ENCODE measurements at regions not wholly inside any gene's neighbourhood (a gene's known extent, or its start where the extent isn't known, plus 50 kb on each side); places are given as distances from the start of the nearest gene placed in this dataset.

GRCh38 chr2:182553483-182553882, 126.6 kb upstream of the PDE1A start:
- Histone ChIP-seq H3K4me1 (no peaks in the 10 kb centered on the region), H3K27ac (no peak overlapping the region), H3K9me3 (no peaks in the 10 kb centered on the region), H3K36me3 (no peaks in the 10 kb centered on the region), H3K4me3 (no peak overlapping the region), H3K27me3 (no peaks in the 10 kb centered on the region)
- intact Hi-C loops (cut with DNase I; ENCODE audit: low total_unique reads), result no loop called here
- 67 to 81% (median 74%) methylated on average over 2 of the region's 2 CpGs for WGBS, 5 donors
- TF ChIP-seq POLR2A (IDR thresholded peaks at IDR 0.05) (no peak), CTCF (IDR thresholded peaks at IDR 0.05) (no peak), EP300 (IDR thresholded peaks at IDR 0.05) (no peak), POLR2AphosphoS5 (IDR thresholded peaks at IDR 0.05) (no peak)
- no peak for DNase-seq

GRCh38 chr2:182554950-182555349, 128.1 kb upstream of the PDE1A start:
- H3K27me3 ChIP-seq, result no peaks in the 10 kb centered on the region
- H3K9me3 ChIP-seq, result no peaks in the 10 kb centered on the region
- no peaks in the 10 kb centered on the region for H3K4me1 ChIP-seq
- intact Hi-C loops (cut with DNase I; ENCODE audit: low total_unique reads), result no loop called here
- WGBS, 5 donors, result 53 to 75% (median 66%) methylated on average over 4 of the region's 4 CpGs
- H3K4me3 ChIP-seq, result no peak overlapping the region
- H3K36me3 ChIP-seq, result no peaks in the 10 kb centered on the region
- DNase-seq, result no peak
- H3K27ac ChIP-seq, result no peak overlapping the region
- TF ChIP-seq CTCF (IDR thresholded peaks at IDR 0.05) (no peak), EP300 (IDR thresholded peaks at IDR 0.05) (no peak), POLR2A (IDR thresholded peaks at IDR 0.05) (no peak), POLR2AphosphoS5 (IDR thresholded peaks at IDR 0.05) (no peak)

- TF ChIP-seq POLR2A (IDR thresholded peaks at IDR 0.05) (no peak), CTCF (IDR thresholded peaks at IDR 0.05) (no peak), POLR2AphosphoS5 (IDR thresholded peaks at IDR 0.05) (no peak), EP300 (IDR thresholded peaks at IDR 0.05) (no peak)
- DNase-seq, result no peak
- H3K4me1 ChIP-seq, result no peaks in the 10 kb centered on the region
- intact Hi-C loops (cut with DNase I; ENCODE audit: low total_unique reads), result no loop called here
- H3K27me3 ChIP-seq, result no peaks in the 10 kb centered on the region
- H3K27ac ChIP-seq, result no peak overlapping the region
- H3K36me3 ChIP-seq, result no peaks in the 10 kb centered on the region
- 0 to 10% (median 5%) methylated on average over 1 of the region's 1 CpG for WGBS, 5 donors
- H3K4me3 ChIP-seq, result no peak overlapping the region
- H3K9me3 ChIP-seq, result no peaks in the 10 kb centered on the region
These were observed 131.7 kb upstream of the PDE1A start for GRCh38 chr2:182558564-182558963.

DNA sequence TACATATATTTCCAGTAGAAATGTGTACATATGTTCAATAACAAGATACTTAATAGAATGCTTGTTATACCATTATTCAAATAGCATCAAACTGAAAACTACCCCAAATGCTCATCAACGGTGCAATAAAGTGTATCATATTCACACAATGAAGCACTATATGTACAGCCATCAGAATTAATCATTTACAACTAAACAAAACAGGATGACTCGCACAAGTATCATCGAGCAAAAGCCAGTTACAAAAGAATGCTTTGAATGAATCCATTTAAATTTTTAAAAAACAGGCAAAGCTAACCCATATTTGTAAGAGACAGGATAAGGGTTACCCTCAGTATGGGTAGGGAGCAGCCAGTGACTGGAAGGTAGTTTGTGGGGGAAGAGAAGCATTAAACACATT, 132.8 kb upstream of the PDE1A start:
- Histone ChIP-seq H3K27ac (no peak overlapping the region), H3K36me3 (no peaks in the 10 kb centered on the region), H3K4me3 (no peak overlapping the region), H3K9me3 (no peaks in the 10 kb centered on the region), H3K27me3 (no peaks in the 10 kb centered on the region), H3K4me1 (no peaks in the 10 kb centered on the region)
- 80 to 86% (median 82%) methylated on average over 3 of the region's 3 CpGs for WGBS, 5 donors
- TF ChIP-seq CTCF (IDR thresholded peaks at IDR 0.05), result no peak
- TF ChIP-seq POLR2AphosphoS5 (IDR thresholded peaks at IDR 0.05), result no peak
- TF ChIP-seq POLR2A (IDR thresholded peaks at IDR 0.05), result no peak
- no peak for TF ChIP-seq EP300 (IDR thresholded peaks at IDR 0.05)
- DNase-seq, result no peak
- intact Hi-C loops (cut with DNase I; ENCODE audit: low total_unique reads), result no loop called here

All from stomach (tissue), 8 donors.